HG02623 (cell line): ENCODE measurements at regions not wholly inside any gene's neighbourhood (a gene's known extent, or its start where the extent isn't known, plus 50 kb on each side); places are given as distances from the start of the nearest gene placed in this dataset.
"Not testable (repeated sequence)": the region's sequence is repeated elsewhere in the genome, so short reads cannot be mapped to it uniquely, and the experiment has no call there.

Experiments used
- ATAC-seq: cut with Tn5 transposase; IDR thresholded peaks from one replicate; pipeline ENCODE4 v1.9.1; 2021; ENCODE audit warnings: moderate library complexity; ENCODE audit not compliant: unreplicated experiment

DNA sequence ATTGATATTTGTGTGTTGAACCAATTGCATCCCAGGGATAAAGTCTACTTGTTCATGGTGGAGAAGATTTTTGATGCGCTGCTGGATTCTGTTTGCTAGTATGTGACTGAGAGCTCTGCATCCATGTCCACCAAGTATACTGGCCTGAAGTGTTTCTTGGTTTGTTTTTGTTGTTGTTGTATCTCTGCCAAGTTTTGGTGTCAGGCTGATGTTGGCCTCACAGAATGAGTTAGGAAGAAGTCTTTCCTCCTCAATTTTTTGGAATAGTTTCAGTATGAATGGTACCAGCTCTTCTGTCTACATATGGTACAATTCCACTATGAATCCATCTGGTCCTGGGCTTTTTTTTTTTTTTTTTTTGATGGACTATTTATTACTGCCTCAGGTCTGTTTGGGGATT is 50.9 kb upstream of the OSTN start:
- no peak for ATAC-seq

DNA sequence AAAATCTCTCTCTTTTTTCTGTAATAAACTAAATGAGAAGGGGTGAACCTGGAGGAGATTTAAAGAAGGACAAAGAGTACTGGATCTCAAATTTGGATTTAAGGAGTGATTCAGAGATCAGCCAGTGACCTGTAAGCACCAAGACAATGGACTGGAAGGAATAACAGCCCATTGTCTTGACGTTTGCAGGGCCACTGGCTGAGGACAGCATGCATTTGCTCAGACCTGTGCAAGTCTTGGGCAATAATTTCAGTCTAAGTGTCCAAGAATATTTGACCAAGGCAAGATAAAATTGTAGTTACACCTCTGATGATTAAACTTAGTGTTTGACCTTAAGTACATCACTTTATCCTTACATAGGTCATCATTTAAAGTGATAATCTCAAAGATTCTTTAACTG is 55.8 kb upstream of the OSTN start:
- ATAC-seq: no peak

DNA sequence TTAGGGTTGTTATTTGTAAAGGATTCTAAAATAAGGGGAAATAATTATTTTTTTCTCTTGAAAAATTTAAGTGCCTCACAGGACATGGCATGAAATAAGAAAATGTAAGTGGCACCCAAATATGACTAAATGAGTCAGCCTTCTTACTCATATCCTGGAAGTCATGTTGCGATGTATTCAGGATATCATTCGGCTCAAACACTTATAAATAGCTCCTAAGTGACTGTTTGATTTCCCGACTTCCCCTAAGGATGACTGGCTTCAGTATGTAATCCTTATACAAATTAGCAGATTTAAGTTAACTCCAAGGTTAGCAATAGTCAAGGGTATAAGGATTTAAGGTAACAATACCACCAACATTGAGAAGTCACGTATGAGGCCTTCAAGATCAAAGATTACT is 57.3 kb upstream of the OSTN start:
- ATAC-seq: no peak

DNA sequence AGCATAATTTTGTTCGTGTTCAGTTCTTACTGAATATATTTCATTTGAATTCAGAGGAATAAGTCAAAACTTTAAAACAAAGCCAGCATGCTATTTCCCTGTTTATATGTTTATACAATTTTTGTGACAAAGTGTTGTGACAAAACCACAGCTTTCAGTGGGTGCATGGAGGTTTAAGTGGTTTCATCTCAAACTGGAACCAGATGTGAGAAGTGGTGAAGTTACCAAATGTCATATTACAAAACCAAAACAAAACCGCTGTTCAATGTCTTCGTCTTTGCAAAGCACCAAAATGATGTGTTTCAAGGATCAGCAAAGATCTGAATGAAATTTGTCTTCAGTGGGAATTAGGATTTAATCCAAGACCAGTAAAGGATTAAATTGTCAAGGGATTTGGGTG is 59.3 kb upstream of the OSTN start:
- peak; percentile 44 for ATAC-seq

DNA sequence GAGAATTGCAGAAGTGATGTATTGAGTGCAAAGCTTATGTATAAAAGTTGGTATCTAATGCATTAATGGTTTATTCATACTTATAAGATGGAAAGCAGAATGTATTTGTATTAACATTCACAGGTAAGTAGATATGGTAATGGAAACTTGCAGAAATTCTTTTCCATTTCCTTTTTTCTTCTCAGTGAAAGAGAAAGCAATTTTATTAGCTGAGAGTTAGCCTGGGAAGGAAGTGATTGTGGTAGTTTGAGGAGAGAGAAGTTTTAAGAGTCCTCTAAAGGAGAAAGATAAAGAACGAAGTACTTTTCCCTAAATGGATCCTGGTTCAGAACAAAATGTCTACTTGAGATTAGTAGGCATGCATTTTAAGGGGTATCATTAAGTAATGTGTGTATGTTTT is 60.1 kb upstream of the OSTN start:
- peak; percentile 34 for ATAC-seq

DNA sequence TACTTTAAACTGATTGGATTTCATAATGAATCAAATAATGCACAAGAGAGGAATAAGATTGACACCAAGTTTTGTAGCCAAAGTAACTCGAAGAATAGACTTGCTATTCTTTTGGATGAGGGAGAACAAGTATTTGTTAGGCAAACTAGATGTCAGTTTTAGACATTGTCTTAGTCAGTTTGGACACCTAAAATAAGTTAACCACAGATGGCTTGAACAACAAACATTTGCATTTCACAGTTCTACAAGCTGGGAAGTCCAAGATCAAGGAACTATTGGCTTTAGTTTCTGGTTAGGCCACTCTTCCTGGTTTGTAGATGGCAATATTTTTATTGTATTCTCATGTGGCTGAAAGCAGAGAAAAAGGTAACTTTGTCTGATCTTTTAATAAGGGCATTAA is 61.3 kb upstream of the OSTN start:
- ATAC-seq: peak; percentile 40

DNA sequence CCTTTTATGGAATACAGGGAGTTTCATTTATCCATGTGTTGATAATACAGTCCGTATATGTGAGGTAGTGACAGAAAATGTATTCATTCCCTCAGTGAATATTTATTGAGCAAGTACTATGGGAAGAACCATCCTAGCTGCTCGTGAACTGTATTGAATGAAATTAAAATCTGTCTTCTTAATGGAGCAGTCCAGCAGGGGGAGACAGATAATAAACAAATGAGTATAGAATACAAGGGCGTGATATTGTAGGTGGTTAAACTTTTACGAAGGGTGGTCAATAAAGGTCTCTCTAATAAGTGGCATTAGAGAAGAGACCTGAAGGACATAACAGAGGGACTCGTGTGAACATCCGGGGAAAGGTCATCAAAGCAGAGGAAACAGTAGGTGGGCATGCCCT is 62.7 kb upstream of the OSTN start:
- ATAC-seq: no peak

DNA sequence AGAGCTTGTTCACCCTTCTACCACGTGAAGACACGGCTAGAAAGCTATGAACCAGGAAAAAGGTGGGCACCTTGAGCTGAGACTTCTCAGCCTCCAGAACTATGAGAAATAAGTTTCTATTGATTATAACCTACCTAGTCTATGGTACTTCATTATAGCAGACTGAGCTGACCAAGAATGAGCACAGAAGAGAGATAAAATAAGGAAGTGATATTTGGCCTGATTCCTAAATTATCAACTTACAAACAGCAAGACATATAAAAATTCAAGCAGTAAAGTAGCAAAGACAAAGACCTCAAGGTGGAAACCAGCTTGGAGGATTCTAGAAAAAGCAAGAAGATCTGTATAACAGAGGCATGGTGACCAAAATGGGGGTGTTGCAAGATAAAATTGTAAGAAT is 63.9 kb upstream of the OSTN start:
- ATAC-seq: no peak

DNA sequence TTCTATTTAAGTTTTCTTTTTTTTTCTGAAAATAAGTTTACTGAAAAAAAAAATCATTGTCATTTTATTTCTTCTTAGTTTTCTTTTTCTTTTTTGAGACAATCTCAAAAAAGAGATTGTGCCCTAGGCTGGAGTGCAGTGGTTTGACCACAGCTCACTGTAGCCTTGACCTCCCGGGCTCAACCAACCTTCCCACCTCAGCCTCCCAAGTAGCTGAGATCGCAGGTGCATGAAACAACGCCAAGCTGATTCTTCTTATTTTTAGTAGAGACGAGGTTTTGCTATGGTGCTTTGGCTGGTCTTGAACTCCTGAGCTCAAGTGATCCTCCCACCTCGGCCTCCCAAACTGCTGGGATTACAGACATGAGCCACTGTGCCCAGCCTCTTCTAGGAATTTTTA is 65.7 kb upstream of the OSTN start:
- ATAC-seq: no peak

DNA sequence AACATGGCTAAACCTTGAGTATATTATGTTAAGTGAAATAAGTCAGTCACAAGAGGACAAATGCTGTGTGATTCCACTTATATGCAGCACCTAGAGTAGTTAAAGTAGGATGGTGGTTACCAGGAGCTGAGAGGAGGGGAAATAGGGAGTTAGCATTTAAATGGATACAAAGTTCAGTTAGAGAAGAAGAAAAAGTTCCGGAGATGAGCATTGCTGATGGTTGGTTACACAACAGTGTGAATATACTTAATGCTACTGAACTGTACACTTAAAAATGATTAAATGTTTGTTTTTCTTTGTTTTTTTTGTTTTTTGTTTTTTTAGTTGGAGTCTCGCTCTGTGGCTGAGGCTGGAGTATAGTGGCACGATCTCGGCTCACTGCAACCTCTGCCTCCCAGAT is 67.7 kb upstream of the OSTN start:
- no peak for ATAC-seq

DNA sequence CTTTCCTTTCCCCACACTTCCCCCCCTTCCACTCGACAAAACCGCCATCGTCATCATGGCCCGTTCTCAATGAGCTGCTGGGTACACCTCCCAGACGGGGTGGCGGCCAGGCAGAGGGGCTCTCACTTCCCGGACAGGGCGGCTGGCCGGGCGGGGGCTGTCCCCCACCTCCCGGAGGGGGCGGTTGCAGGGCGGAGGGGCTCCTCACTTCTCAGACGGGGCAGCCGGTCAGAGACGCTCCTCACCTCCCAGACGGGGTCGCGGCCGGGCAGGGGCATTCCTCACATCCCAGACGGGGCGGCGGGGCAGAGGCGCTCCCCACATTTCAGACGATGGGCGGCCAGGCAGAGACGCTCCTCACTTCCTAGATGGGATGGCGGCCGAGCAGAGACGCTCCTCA is 74.2 kb upstream of the OSTN start:
- ATAC-seq: not testable (repeated sequence)

DNA sequence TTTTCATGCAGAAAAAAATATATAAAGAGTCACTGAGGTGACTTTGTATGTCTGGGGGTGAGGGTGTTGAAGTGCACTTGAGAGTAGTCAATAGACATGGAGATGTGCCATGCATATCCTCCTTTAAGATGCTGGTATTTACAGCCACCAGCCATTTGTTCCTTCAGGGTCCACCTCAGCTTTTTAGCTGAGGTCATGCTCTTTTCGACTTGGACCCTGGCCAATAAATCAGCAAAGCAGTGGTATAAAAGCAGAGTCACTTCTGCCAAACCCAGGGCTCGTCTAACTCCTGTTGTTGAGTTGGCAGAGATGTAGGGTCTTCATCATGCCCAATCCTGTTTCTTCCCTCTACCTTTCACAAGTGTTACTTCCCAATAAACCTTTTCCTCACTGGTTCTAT is 75.1 kb upstream of the OSTN start:
- no peak for ATAC-seq

DNA sequence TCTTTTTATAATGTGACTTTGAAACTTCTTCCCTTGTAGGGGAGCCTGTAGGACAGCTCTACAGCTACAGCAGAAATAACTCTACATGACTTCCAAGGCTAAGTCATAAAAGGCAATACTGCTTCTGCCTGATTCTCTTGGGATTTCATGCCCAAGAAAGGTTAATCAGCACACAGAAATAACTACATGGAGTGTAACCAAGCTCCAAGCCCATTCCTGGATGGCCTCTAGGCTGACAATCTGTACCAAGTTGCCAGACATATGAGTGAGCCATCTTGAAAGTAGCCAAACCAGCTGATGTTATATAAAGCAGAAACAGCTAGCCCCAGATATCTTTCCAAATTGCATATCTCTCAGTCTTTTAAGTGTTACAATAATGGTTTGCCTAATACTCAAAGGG is 75.8 kb upstream of the OSTN start:
- no peak for ATAC-seq

DNA sequence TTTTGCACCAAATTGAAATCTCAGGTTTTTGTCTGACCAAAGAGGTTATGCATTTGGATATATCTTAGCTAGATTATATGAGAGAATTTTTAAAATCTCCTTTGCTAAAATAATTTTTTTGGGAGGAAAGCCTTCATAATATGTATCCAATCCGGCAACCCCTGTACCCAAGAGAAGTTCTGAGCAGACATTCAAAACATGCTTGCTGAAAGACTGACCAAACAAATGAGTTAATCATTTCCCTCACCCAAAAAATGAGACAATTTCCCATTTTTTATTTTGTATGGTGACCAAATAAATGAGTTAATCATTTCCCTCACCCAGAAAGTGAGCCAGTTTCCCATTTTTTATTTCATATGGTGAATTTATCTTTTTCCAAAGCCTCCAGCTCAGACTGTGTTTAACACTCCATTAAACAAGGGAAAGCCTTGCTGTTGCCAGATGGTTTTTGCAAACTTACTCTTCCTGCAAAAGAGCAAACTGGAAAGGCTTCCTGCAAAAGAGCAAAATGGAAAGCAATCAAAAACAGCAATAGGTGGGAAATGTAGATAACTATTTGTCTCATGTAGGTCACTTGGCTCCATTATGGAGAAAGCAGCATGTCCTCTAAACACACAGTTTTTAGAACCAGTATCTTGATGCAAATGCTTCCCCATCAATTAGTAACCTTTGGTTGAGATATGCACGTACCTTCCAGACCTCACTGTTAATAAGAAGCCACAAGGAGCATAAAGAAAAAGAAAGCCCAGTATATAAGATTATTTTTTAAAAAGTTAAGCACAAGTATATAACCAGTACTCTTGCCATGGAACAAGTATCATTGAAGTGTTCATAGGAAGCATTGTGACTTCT is 78.4 kb upstream of the OSTN start:
- peak; percentile 38 for ATAC-seq

DNA sequence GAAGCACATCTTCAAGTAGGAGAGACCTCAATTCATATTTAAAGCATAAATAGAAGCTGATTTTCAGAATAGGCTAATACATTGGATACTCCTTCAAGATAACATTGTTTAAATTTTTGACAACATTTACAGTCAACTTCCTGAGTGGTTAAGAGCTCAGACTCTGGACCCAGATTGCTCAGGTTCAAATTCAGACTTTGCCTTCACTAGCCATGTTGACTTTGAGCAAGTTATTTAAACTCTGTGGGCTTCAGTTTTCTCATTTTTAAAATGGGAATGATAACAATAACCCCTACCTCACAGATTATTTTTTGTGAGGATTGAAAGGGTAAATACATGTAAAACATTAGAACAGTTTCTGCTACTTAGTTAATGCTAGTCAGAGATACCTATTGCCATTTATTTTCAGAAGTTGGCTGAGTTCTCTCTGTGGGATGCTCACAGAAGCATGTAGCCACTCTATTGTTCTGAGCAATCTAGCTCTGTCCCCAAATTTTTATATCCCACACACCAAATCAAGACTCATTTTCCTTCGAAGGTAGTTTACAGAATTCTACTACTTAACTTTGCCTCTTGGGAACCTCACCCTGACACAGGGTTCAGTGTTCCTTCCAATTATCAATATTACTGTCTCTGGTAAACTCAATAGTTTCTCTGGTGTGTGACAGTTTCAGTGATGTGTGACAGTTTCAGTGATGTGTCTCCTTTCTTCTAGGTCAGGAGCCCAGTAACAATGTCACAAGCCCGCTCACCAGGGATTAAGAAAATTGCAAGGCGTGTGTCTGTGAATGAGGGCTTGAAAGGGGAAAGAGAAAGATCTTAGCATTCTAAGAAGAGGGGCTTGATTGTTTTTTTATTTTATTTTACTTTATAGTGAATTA is 79.4 kb upstream of the OSTN start:
- ATAC-seq: peak; percentile 69

DNA sequence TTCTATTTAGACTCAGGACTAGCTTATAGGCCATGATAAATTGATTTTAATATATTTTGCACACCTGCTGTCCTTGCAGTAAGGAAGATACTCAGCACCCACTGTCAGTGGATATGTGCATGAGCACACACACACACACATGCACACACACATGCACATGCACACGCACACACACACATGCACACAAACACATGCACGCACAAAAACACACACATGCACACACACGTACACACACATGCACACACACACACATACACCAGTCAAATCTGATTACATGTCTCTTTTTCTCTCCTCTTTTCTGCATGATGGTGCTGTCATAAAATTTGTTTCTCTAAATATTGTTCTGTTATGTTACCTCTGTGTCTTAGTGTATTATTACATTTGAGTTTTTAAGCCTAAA is 87.3 kb upstream of the OSTN start:
- no peak for ATAC-seq

DNA sequence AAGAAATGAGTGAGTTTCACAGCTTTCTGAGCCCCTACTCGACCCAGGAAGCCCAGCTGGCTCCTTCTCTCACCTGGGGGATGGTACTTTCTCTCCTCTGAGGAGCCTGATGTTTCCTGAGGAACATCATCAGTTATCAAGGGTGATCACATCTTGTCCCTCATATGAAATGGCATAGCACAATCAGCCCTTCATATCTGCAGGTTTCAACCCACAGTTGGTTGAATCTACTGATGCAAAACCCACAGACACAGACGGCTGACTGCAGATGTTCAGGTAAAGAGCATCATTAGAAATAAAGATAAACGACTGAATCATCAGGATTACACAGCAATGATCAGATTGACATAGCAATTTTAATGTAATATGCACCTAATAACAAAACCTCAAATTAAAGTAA is 93.6 kb upstream of the OSTN start:
- ATAC-seq: peak; percentile 78

DNA sequence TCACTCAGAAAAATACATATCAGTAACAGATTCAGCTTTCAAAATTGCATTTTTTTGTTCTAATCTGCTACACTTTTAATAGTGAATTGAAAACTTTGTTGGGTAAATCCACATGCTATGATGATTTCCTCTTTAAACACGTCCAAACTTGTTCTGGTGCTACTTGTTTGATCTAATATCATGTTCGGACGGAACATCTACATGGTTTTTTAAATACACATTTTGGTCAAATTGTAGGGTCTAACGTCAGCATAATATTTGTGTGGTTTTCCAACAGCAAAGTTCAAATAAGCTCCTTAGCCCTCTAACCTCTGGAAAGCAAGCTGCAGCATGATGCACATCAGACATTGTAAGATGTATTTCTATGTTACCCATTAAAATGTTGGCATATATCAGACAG is 98.5 kb upstream of the OSTN start:
- ATAC-seq: no peak

DNA sequence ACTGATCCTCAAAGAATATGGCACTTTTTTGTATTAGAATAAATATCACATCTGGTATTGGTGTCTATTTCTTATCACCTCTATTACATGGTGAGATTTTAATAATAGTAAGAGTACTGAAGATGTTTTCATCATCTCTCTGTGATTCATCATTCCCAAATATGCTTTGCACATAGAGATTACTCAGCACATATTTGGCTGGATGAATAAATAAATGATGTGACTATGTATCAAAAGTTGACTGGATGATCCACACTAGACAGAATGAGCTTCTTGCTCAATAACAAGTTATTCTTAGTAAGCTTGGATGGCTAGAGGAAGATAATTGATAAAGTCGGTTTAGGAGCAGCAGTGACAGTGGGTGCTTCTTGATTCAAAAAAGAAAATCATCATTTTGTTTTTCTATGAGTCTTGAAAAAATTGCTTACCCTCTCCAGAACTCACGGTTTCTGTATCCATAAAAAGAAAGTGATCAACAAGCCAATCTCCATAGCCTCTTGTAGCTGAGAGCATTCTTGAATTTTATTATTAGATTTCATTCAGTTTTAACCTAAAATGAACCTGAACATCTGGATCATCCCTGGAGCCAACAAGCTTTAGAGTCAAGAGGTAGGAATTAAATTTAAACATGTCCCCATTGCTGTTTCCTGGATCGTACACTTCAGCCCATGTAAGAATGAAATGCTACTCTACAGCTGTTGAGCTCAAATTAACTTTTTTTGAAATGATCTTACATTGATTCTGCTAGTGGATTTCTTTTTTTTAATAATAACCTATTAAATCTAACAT is 104.8 kb upstream of the OSTN start:
- no peak for ATAC-seq

DNA sequence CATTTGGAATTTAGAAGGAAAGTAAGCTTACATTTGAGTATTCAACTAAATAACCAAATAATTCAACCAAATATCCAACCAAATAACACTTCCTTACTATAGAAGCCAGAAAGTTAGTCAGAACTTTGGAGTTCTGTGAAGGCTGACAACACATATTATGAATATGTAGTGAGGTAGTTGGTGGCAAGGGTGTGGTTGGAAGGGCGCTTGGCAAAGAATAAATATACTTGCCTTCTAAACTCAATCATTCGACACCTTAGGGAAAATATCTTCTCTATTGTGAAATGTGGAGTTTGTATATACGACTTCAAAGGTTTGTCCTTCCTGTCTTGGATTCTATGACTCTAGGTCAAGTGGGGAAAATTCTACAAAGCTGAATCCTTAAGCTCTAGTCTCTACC is 111.7 kb upstream of the OSTN start:
- no peak for ATAC-seq

DNA sequence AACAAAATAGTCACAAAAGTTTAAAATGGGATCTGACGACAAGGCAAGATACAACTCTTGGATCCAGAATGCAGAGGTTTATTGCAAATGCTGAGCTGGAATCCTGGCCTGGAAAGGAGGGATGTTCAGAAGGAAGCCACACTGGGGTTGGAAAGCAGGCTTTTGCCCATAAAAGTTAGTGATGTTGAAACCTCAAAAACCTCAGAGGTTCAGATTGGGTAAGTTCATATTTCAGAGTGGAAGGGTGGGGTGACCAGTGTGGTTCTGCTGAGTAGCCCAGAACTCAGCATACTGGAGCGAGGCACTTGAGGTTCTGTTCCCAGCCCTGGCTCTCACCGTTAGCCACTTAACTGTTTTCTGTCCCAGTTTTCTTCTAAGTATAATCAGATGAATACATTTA is 114.0 kb upstream of the OSTN start:
- ATAC-seq: no peak
